ENCODE measurements at regions not wholly inside any gene's neighbourhood (a gene's known extent, or its start where the extent isn't known, plus 50 kb on each side); places are given as distances from the start of the nearest gene placed in this dataset.

GRCh38 chr16:82481455-82481854 lies 145.3 kb upstream of the CDH13 start:
- DNase-seq (ENCODE audit: low spot score) (no peak), ATAC-seq (ENCODE audit: low read depth) (no peak)
- no peaks in the 10 kb centered on the region for H3K36me3 ChIP-seq (ENCODE audit: low read depth)
- H3K4me3 ChIP-seq (ENCODE audit: severe bottlenecking), result no peak overlapping the region
- H3K9me3 ChIP-seq (ENCODE audit: severe bottlenecking), result no peaks in the 10 kb centered on the region
- peaks cover 24% of the 10 kb centered on the region for H3K27me3 ChIP-seq (ENCODE audit: insufficient read depth, poor library complexity, severe bottlenecking)
- TF ChIP-seq CTCF (IDR thresholded peaks at IDR 0.05; ENCODE audit: poor library complexity, severe bottlenecking), result no peak
- H3K4me1 ChIP-seq (ENCODE audit: insufficient read depth, poor library complexity, severe bottlenecking), result no peaks in the 10 kb centered on the region
- no peak overlapping the region for H3K27ac ChIP-seq (ENCODE audit: poor library complexity, severe bottlenecking)

GRCh38 chr16:82476786-82477185 lies 150.0 kb upstream of the CDH13 start:
- Histone ChIP-seq H3K4me3 (ENCODE audit: severe bottlenecking) (no peak overlapping the region), H3K27ac (ENCODE audit: poor library complexity, severe bottlenecking) (no peak overlapping the region), H3K36me3 (ENCODE audit: low read depth) (no peaks in the 10 kb centered on the region), H3K9me3 (ENCODE audit: severe bottlenecking) (no peaks in the 10 kb centered on the region), H3K27me3 (ENCODE audit: insufficient read depth, poor library complexity, severe bottlenecking) (peaks cover 29% of the 10 kb centered on the region), H3K4me1 (ENCODE audit: insufficient read depth, poor library complexity, severe bottlenecking) (no peaks in the 10 kb centered on the region)
- TF ChIP-seq CTCF (IDR thresholded peaks at IDR 0.05; ENCODE audit: poor library complexity, severe bottlenecking), result no peak
- ATAC-seq (ENCODE audit: low read depth), result no peak
- DNase-seq (ENCODE audit: low spot score), result no peak

GRCh38 chr16:82470620-82471152 lies 156.1 kb upstream of the CDH13 start:
- Histone ChIP-seq H3K9me3 (ENCODE audit: severe bottlenecking) (no peaks in the 10 kb centered on the region), H3K27me3 (ENCODE audit: insufficient read depth, poor library complexity, severe bottlenecking) (peaks cover 30% of the 10 kb centered on the region), H3K4me3 (ENCODE audit: severe bottlenecking) (no peak overlapping the region), H3K27ac (ENCODE audit: poor library complexity, severe bottlenecking) (no peak overlapping the region), H3K36me3 (ENCODE audit: low read depth) (no peaks in the 10 kb centered on the region), H3K4me1 (ENCODE audit: insufficient read depth, poor library complexity, severe bottlenecking) (no peaks in the 10 kb centered on the region)
- DNase-seq (ENCODE audit: low spot score) (no peak), ATAC-seq (ENCODE audit: low read depth) (no peak)
- TF ChIP-seq CTCF (IDR thresholded peaks at IDR 0.05; ENCODE audit: poor library complexity, severe bottlenecking), result no peak

GRCh38 chr16:82470016-82470415 lies 156.8 kb upstream of the CDH13 start:
- H3K36me3 ChIP-seq (ENCODE audit: low read depth), result no peaks in the 10 kb centered on the region
- no peaks in the 10 kb centered on the region for H3K9me3 ChIP-seq (ENCODE audit: severe bottlenecking)
- H3K4me3 ChIP-seq (ENCODE audit: severe bottlenecking), result no peak overlapping the region
- no peaks in the 10 kb centered on the region for H3K4me1 ChIP-seq (ENCODE audit: insufficient read depth, poor library complexity, severe bottlenecking)
- TF ChIP-seq CTCF (IDR thresholded peaks at IDR 0.05; ENCODE audit: poor library complexity, severe bottlenecking), result no peak
- no peak overlapping the region for H3K27ac ChIP-seq (ENCODE audit: poor library complexity, severe bottlenecking)
- peaks cover 26% of the 10 kb centered on the region for H3K27me3 ChIP-seq (ENCODE audit: insufficient read depth, poor library complexity, severe bottlenecking)
- ATAC-seq (ENCODE audit: low read depth) (no peak), DNase-seq (ENCODE audit: low spot score) (no peak)

- TF ChIP-seq CTCF (IDR thresholded peaks at IDR 0.05; ENCODE audit: poor library complexity, severe bottlenecking), result no peak
- no peaks in the 10 kb centered on the region for H3K36me3 ChIP-seq (ENCODE audit: low read depth)
- ATAC-seq (ENCODE audit: low read depth), result no peak
- H3K27ac ChIP-seq (ENCODE audit: poor library complexity, severe bottlenecking), result no peak overlapping the region
- no peaks in the 10 kb centered on the region for H3K27me3 ChIP-seq (ENCODE audit: insufficient read depth, poor library complexity, severe bottlenecking)
- H3K4me1 ChIP-seq (ENCODE audit: insufficient read depth, poor library complexity, severe bottlenecking), result no peaks in the 10 kb centered on the region
- H3K9me3 ChIP-seq (ENCODE audit: severe bottlenecking), result no peaks in the 10 kb centered on the region
- DNase-seq (ENCODE audit: low spot score), result no peak
- H3K4me3 ChIP-seq (ENCODE audit: severe bottlenecking), result no peak overlapping the region
Observed at GRCh38 chr16:82464187-82464586, 162.6 kb upstream of the CDH13 start.

Measured in RWPE2 (cell line).